Fibroblast of the aortic adventitia (primary cell): ENCODE measurements at regions not wholly inside any gene's neighbourhood (a gene's known extent, or its start where the extent isn't known, plus 50 kb on each side); places are given as distances from the start of the nearest gene placed in this dataset.

Experiments used
- DNase-seq: peaks from one replicate; pipeline ENCODE4 v3.0.0-alpha.2; 2010; ENCODE audit warnings: low read depth
- H3K4me3 ChIP-seq: 2 replicates; pipeline ENCODE4 v1.5.1; 2011; ENCODE audit warnings: low read depth, mild to moderate bottlenecking, control low read depth, low read length, moderate library complexity
- TF ChIP-seq, protein P1 (sequence below): IDR thresholded peaks from 2 replicates; pipeline ENCODE4 v1.5.1; 2011; ENCODE audit warnings: mild to moderate bottlenecking, low read length, control low read depth, inconsistent platforms; ENCODE audit not compliant: insufficient read depth

DNA sequence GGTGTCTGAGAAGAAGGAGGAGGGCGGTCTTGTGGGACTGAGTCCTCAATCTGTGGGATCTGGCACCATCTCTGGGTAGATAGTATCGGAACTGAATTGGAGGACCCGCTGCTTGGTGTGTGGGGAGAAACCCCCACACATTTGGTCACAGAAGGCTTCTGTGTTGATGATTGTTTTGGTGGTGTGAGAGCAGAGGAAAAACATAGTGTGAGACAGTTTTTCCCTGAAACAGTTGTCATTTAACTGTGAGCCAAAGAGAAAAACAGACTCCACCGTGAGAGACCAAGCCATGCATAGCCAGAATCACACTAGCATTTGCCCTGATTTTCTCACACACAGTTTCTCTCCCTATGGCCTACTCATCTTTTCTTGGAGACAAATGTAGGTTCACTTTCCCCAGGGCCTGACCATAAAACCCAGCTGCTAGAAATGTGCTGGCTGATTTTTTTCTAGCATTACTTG, 91.4 kb upstream of the FLRT2 start:
- no peak for DNase-seq
- H3K4me3 ChIP-seq = no peak overlapping the region
- TF ChIP-seq, protein P1, sequence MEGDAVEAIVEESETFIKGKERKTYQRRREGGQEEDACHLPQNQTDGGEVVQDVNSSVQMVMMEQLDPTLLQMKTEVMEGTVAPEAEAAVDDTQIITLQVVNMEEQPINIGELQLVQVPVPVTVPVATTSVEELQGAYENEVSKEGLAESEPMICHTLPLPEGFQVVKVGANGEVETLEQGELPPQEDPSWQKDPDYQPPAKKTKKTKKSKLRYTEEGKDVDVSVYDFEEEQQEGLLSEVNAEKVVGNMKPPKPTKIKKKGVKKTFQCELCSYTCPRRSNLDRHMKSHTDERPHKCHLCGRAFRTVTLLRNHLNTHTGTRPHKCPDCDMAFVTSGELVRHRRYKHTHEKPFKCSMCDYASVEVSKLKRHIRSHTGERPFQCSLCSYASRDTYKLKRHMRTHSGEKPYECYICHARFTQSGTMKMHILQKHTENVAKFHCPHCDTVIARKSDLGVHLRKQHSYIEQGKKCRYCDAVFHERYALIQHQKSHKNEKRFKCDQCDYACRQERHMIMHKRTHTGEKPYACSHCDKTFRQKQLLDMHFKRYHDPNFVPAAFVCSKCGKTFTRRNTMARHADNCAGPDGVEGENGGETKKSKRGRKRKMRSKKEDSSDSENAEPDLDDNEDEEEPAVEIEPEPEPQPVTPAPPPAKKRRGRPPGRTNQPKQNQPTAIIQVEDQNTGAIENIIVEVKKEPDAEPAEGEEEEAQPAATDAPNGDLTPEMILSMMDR = no peak

DNA sequence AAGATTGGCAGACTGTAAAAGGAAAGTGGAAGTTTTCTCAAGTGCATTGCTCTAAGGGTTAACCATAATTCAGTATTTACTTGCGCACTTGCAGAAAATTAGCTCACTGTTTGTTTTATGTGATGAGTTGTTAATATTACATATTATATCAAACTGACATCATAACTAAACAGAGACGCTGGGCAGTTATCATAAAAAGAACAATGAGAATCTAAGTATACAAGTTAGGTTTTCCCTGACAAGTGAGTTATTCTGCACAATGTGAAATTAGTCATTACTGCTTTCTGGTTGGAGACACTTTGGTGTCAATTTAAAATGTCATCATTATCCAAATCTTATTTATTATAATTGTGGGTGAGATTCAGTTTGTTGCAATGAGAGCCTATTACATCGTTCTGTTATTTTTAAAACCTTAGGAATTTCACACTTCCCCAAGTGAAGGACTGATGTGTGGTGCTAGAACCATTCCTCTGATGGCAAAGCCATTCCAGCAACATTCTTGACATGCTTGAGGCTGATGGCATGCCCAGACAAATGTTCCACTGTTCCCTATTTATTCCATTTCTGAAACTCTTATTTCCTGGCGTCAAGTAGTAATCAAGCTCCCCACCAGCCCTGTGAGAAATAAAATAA, 90.1 kb upstream of the FLRT2 start:
- peak; percentile 30 for DNase-seq
- TF ChIP-seq, protein P1 = no peak
- H3K4me3 ChIP-seq = no peak overlapping the region

DNA sequence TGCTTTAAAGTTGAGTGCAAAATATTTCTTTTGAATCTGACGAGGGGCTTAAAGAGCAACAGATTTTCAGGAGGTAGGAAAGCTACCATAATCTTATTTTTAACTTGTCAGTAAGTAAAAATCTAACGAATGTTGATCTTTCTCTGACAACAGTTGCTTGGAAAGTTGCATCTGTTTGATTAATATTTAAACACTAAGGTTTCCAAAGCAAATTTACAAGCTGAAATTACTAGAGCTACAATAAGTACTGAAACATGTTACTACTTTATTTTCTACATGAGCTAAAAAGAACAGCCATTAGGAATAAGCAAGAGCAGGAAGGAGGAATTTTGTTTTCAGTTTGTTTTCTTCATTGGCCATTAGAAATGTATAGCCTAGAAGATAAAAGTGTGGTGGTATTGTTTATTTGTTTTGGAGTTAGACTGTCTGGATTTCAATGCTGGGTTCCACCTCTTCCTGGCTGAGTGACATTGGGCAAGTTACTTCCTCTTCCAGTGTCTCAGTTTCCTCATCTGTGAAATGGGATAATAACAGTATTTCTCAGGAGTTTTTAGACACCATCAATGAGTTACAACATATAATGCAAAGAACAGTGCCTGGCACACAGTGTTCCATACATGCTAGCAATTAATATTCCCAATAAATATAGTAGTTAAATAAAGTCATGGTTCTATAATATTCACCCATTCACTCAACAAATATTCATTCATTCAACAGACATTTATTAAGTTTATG, 87.9 kb upstream of the FLRT2 start:
- no peak overlapping the region for H3K4me3 ChIP-seq
- TF ChIP-seq, protein P1 = no peak
- no peak for DNase-seq

DNA sequence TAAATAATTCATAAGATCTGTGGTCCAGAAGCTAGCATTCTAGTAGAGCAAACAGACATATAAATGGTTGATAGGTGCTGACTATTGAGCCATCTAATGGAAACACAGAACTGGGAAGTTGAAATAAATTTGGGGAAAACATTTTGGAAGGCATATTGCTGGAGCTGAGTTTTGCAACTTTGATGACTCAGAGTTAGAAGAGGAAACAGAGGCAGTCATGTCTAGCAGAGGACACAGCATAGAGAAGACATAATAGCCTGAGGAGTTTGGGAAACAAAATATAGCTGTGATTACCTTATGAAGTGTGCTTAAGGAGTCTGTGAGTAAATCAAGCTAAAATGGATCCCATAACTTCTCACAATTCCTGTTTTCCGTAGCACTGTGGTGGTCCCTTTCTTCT, 86.9 kb upstream of the FLRT2 start:
- TF ChIP-seq, protein P1 = no peak
- no peak overlapping the region for H3K4me3 ChIP-seq
- DNase-seq = peak; percentile 21

DNA sequence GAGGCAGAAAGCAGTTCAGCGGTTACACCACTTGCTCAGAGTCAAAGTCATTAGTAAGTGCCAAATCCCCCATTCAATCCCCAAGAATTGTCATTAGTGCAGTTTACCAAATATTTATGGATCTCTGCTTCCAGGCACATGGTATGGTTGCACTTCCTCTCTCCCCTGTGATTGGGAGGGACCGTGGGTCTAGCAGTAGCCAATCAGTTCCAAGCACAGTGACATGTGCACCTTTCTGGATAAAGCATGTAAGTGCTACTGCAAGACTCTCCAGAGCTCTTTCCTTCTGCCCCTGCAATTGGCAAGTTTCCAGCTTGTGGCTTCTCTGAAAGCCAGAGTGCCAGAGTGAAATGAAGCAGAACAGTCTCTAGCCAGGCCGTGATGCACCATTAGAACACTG, 85.3 kb upstream of the FLRT2 start:
- TF ChIP-seq, protein P1 = no peak
- DNase-seq = peak; percentile 49
- H3K4me3 ChIP-seq = no peak overlapping the region

DNA sequence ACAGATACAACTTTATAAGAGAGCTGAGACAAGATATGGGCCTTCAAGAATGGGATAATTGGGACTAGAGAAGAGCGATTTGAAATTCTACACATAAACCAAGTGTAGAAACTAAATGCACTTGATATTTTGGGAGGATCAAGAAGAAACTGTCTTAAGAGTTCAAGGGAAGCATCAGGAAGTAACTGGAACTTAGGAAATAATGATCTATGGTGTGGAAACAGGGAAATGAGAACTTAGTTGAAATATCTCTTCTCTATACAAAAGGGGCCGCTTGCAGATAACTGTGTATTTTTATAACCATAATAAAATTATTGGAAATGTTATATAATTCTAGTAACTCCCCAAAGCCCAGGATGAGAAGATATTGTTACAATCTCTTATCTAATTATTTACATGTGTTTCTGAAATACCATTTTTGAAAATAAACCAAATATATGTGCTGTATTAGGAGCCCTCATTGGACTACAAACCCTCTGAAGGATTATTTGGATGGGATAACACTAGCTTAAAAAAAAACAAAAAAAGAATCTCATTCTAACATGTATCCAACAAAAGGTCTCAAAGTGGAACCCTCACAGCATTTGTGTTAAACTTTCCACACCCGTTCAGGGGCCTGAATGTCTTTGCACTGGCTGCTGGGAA, 84.7 kb upstream of the FLRT2 start:
- H3K4me3 ChIP-seq = no peak overlapping the region
- TF ChIP-seq, protein P1 = no peak
- no peak for DNase-seq
